HG02852 (cell line): ENCODE measurements at regions not wholly inside any gene's neighbourhood (a gene's known extent, or its start where the extent isn't known, plus 50 kb on each side); places are given as distances from the start of the nearest gene placed in this dataset.
"Not testable (repeated sequence)": the region's sequence is repeated elsewhere in the genome, so short reads cannot be mapped to it uniquely, and the experiment has no call there.

ENCODE experiments used
- ATAC-seq: cut with Tn5 transposase; IDR thresholded peaks from one replicate; pipeline ENCODE4 v1.9.1; 2021; ENCODE audit warnings: mild to moderate bottlenecking, moderate library complexity; ENCODE audit not compliant: unreplicated experiment

GRCh38 chr3:39651993-39652739 lies 157.2 kb upstream of the MYRIP start:
- no peak for ATAC-seq

DNA sequence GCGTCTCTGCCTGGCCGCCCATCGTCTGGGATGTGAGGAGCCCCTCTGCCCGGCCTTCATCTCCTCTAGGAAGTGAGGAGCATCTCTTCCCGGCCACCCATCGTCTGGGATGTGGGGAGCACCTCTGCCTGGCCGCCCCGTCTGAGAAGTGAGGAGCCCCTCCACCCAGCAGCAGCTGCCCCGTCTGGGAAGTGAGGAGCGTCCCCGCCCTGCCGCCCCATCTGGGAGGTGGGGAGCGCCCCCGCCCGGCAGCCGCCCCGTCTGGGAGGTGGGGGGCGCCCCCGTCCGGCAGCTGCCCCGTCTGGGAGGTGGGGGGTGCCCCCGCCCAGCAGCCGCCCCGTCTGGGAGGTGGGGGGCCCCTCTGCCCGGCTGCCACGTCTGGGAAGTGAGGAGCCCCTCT lies 153.7 kb upstream of the MYRIP start:
- ATAC-seq, result not testable (repeated sequence)

- ATAC-seq, result no peak
Observed at GRCh38 chr3:39657075-39657474, 152.3 kb upstream of the MYRIP start.

- no peak for ATAC-seq
Observed at GRCh38 chr3:39657775-39658174, 151.6 kb upstream of the MYRIP start.

DNA sequence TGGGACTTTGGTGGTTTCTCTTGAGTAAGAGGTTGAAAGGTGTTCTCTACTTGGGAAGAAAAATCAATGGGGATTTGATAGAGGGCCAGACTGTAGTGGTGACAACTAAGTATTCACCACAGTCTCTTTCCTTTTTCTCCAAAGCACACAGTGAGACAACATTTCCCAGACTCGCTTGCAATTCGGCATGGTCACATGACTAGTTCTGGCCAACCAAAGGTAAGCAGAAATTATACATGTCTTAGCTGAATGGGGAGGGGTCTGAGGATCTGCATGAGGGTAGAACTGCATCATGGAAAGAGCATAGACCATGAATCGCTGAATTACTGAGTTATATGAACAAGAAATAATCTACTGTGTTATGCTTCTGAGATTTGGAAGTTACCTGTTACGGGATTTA lies 144.5 kb upstream of the MYRIP start:
- no peak for ATAC-seq

DNA sequence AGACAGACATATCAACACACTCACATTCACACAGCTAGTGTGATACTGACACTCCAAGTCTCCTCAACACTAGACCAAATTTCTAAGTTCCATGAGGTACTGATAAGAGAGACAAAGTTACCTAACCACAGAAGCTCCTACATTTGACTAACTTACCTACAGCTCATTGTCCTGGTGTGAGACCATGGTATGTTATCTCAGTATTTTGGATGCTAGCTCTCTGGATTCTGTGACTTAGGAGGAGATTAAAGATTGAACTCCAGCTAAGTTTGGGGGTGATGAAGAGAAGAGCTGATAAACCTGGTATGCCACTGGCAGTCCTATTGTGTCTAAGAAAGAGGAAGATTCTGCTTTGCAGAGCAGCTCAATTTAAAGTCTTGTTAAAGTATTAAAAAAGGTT lies 144.0 kb upstream of the MYRIP start:
- ATAC-seq, result no peak

DNA sequence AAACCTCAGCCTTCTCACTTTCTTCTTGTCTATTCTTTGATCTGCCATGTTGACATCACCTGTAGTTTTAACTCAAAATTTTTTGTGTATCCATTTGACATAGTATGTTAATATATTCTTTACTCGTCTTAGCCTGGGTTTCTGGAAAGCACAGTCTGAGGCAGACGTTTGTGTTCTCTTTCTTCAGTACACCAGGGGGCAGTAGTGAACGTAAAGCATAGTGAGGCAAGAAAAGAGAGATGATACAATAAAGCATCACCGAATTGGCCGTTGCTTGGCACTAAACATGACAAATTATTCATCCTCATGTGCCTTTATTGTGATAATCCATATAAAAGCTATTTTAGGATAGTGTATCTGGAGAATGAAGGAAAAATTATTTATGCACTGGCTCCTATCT lies 141.0 kb upstream of the MYRIP start:
- peak; percentile 65 for ATAC-seq

DNA sequence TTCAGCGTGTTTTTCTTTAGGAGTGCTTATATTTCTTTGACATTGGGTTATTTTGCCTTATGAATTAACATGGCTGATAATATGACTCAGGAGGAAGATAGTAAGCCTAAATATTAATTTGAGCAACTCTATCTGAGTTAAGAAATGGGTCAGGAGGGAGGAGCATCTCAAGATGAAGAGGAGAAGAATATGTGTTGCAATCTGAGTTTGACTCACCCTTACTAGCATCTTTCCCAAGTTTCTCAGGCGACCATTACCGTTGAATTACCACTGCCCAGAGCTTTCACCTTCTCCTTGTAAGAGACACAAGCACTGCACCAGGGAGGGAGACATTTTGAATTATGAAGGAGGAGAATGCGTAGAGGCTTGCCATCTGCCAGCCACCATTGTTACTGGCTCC lies 138.3 kb upstream of the MYRIP start:
- no peak for ATAC-seq

GRCh38 chr3:39671600-39671999 lies 137.8 kb upstream of the MYRIP start:
- ATAC-seq, result no peak

DNA sequence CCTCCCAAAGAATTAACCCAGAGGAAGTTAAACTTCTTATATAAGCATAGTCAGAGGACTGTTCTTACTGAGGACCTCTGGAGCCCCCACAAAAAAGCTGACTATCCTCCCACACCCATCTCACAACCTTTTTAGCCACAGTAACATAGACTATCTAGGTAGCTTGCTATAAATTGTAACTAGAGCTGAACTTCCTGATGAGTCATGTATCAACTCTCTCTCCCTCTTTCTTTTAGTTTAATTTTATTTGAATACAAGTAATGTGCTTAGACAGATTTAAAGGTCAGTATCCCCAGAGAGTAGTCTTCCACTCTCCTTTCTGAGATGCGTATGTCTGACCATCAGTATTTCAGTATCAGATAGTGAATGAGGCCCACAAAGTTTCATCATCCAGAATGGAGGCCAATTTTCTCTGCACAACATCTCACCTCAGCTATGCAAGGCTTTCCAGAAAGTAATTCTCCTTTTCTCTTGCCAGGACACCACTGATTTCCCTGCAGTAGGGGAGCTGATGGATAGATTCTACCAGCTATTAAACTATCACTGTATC lies 104.0 kb upstream of the MYRIP start:
- ATAC-seq, result no peak

DNA sequence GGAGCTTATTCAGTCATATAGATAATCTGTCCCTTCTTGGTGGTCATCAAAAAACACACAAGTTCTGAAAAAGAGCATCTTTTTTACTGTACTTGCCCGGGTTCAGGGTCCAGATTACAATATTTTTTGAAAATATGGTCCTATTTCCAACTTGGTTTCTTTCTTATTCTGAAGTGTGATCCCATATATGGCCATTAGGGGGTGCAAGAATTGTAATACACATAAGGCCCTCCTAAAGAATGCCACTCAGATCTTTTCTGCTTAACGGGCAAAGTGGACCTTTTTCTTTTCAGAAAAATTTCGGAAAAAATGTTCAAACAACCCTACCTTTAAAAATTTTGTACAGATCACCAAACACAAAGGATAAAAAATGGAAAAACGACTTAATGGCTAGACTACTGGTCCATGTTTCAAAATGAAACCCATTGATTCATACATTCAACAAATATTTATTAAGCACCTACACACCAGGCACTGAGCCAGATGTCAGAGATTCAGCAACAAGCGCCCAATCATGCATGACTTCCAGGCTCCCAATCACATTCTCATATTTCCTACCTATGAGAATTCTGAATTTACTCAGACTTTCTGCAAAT lies 102.0 kb upstream of the MYRIP start:
- ATAC-seq, result no peak

- ATAC-seq, result no peak
Observed at GRCh38 chr3:39712413-39713048, 96.9 kb upstream of the MYRIP start.

GRCh38 chr3:39713341-39713740 lies 96.1 kb upstream of the MYRIP start:
- not testable (repeated sequence) for ATAC-seq

- no peak for ATAC-seq
Observed at GRCh38 chr3:39716849-39717248, 92.6 kb upstream of the MYRIP start.

DNA sequence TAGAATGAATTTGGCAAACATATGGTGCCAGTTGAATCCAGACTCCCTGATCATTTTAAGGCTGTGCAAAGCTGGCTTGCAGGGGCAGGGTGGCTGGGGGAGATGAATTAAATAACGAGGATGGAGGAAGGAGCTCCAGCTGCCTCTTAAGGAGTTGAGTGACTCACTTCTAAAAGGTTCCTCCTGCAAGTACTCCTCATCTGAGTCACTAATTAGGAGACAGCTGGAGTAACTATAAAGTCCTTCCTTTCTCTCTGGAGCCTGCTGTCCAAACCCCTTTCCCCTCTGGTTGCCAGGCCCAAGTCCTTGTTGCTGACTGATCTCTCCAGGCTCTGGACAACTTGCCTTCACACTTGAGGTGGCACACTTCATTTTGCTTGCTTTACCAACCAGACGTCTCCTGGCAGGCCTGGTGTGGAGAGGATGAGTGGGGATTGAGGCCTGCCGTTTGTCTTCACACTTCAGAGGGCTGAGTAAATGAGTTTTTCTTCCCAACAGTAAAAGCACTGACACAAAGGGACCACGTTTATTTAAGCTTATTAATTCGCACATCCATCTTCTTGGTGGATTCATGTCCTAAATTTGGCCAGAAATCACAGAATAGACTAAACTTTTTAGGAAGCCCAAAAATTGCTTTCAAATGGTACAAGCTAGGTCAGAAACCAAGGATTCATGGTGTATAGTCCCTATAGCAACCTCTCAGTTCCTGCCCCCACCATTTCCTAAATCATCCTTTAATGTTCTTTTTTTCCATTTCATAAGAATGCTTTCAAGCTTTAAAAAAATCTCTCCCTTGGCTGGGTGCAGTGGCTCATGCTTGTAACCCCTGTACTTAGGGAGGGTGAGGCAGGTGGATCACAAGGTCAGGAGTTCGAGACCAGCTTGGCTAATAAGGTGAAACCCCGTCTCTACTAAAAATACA lies 90.5 kb upstream of the MYRIP start:
- no peak for ATAC-seq

GRCh38 chr3:39721076-39721475 lies 88.3 kb upstream of the MYRIP start:
- no peak for ATAC-seq

- ATAC-seq, result no peak
Observed at GRCh38 chr3:39724233-39724846, 85.1 kb upstream of the MYRIP start.

- ATAC-seq, result no peak
Observed at GRCh38 chr3:39725321-39725720, 84.1 kb upstream of the MYRIP start.

DNA sequence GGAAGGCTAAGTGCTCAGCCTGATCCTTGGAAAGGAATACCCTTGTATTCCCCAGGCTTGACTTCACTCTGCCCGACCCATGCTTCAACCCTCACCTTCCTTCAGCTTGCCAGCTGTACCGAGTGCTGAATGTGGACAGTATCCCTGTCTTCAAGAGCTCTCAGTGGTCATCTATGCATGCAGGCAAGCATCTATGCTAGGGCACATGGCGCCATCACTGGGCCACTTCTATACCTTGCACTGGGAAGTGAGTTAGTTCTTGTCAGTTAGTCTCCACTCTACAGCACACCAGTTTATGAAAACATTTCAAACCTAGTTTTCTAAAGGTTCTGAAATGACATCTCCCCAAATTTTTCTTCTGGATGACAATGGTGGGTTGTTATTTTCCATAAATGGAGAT lies 82.0 kb upstream of the MYRIP start:
- ATAC-seq, result no peak

- no peak for ATAC-seq
Observed at GRCh38 chr3:39733804-39734203, 75.6 kb upstream of the MYRIP start.

DNA sequence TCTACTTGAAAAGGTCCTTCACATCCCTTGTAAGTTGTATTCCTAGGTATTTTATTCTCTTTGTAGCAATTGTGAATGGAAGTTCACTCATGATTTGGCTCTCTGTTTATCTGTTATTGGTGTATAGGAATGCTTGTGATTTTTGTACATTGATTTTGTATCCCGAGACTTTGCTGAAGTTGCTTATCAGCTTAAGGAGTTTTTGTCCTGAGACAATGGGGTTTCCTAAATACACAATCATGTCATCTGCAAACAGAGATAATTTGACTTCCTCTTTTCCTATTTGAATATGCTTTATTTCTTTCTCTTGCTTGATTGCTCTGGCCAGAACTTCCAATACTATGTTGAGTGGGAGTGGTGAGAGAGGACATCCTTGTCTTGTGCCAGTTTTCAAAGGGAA lies 69.8 kb upstream of the MYRIP start:
- not testable (repeated sequence) for ATAC-seq
